BJ (cell line): ENCODE measurements at regions not wholly inside any gene's neighbourhood (a gene's known extent, or its start where the extent isn't known, plus 50 kb on each side); places are given as distances from the start of the nearest gene placed in this dataset.

Source experiments
- CTCF ChIA-PET: fragments of 350-600 bp; formaldehyde crosslinking; extraction: SDS; loops from one replicate; lab custom pipeline; 2021; ENCODE audit warnings: antibody characterized with exemption, inconsistent platforms; lab: Yijun Ruan, JAX
- POLR2A ChIA-PET: fragments of 300-600 bp; sonication (Branson Sonifier 250); formaldehyde crosslinking; extraction: SDS; loops from one replicate; lab custom pipeline; 2021; ENCODE audit warnings: antibody characterized with exemption; lab: Charles Lee
- DNase-seq: peaks from one replicate; pipeline ENCODE4 v3.0.0-alpha.2; 2011; ENCODE audit warnings: low read depth
- H3K27me3 ChIP-seq: 2 replicates; pipeline ENCODE4 v1.6.0; 2011; ENCODE audit warnings: low read length; ENCODE audit not compliant: control insufficient read depth, insufficient read depth
- H3K36me3 ChIP-seq: 2 replicates; pipeline ENCODE4 v1.5.1; 2011; ENCODE audit warnings: low read length; ENCODE audit not compliant: control insufficient read depth, insufficient read depth
- H3K4me3 ChIP-seq: 2 replicates; pipeline ENCODE4 v1.5.1; 2011; ENCODE audit warnings: low read depth, mild to moderate bottlenecking, control low read depth, low read length
- TF ChIP-seq, protein P1 (sequence below): IDR thresholded peaks from 2 replicates; pipeline ENCODE4 v1.5.1; 2011; ENCODE audit warnings: low read depth, mild to moderate bottlenecking, control low read depth, inconsistent platforms, low read length, moderate library complexity; ENCODE audit not compliant: insufficient read depth

DNA sequence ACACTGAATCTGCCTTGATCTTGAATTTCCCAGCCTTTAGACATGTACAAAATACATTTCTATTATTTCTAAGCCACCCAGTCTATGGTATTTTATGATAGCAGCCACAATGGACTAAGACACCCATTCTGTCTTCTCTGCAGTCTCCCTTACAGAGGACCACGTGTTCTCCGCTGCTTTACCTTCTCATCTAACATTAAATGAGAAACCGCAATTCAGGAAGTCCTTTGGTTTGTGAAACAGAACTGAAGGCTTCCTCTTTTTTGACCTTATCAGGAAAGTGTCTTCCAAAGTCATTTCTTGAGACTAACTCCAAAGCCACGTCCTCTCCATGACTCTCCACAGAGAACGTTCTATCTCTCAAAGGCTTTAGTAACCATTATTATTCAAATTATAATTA is 560.1 kb downstream of the OMA1 start:
- Histone ChIP-seq H3K4me3 (no peak overlapping the region), H3K36me3 (no peaks in the 10 kb centered on the region), H3K27me3 (no peaks in the 10 kb centered on the region)
- ChIA-PET POLR2A (no interaction called here), CTCF (no interaction called here)
- no peak for DNase-seq
- TF ChIP-seq, protein P1, sequence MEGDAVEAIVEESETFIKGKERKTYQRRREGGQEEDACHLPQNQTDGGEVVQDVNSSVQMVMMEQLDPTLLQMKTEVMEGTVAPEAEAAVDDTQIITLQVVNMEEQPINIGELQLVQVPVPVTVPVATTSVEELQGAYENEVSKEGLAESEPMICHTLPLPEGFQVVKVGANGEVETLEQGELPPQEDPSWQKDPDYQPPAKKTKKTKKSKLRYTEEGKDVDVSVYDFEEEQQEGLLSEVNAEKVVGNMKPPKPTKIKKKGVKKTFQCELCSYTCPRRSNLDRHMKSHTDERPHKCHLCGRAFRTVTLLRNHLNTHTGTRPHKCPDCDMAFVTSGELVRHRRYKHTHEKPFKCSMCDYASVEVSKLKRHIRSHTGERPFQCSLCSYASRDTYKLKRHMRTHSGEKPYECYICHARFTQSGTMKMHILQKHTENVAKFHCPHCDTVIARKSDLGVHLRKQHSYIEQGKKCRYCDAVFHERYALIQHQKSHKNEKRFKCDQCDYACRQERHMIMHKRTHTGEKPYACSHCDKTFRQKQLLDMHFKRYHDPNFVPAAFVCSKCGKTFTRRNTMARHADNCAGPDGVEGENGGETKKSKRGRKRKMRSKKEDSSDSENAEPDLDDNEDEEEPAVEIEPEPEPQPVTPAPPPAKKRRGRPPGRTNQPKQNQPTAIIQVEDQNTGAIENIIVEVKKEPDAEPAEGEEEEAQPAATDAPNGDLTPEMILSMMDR = no peak

GRCh38 chr1:57984277-57984676 is 560.4 kb upstream of the DAB1 start:
- ChIA-PET POLR2A (no interaction called here), CTCF (no interaction called here)
- Histone ChIP-seq H3K27me3 (no peaks in the 10 kb centered on the region), H3K4me3 (no peak overlapping the region), H3K36me3 (no peaks in the 10 kb centered on the region)
- TF ChIP-seq, protein P1 = no peak
- no peak for DNase-seq

DNA sequence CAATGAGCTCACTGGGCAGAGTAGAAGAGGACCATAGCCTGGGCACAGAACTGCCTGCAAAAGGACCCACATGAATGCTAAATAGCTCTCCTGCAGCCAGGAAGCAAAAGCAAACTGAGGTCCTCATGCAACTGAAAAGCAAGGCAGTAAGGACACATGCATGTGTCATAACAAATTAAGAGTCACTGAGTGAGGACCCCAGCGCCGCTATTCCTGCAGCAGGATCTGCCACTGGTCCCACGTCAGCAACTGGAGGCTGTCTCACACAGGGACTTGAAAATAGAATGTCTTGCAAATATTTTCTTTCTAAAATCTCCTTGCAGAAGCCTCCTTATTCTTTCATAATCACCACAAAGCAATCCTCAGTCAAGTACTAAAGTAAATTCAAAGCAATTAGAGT is 559.6 kb upstream of the DAB1 start:
- Histone ChIP-seq H3K36me3 (no peaks in the 10 kb centered on the region), H3K4me3 (no peak overlapping the region), H3K27me3 (no peaks in the 10 kb centered on the region)
- CTCF ChIA-PET = no interaction called here
- TF ChIP-seq, protein P1 = no peak
- POLR2A ChIA-PET = no interaction called here
- no peak for DNase-seq

GRCh38 chr1:57982852-57983251 is 559.0 kb upstream of the DAB1 start:
- DNase-seq = no peak
- TF ChIP-seq, protein P1 = no peak
- CTCF ChIA-PET = no interaction called here
- Histone ChIP-seq H3K27me3 (no peaks in the 10 kb centered on the region), H3K4me3 (no peak overlapping the region), H3K36me3 (no peaks in the 10 kb centered on the region)
- POLR2A ChIA-PET = no interaction called here

DNA sequence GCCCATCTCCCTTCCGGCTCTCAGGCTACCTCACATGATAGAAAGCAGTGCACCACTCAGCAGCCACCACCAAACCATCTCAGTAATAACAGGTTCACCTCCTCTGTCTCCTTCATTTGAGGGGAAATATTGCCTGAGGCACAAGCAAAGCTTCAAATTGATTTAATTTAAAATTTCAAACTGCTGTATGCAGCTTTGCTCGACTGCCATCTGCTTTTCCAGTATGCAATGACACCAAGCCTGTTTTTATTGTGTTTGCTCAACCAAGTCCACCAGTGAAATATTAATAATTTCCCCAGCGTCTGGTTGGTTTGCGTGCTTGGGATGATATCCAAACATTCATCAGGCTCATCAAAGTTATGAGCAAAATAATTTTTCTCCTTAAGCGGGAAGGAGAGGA is 552.4 kb upstream of the DAB1 start:
- DNase-seq = no peak
- CTCF ChIA-PET = no interaction called here
- TF ChIP-seq, protein P1 = no peak; the same call in 1 of the 2 replicates
- POLR2A ChIA-PET = no interaction called here
- H3K27me3 ChIP-seq = no peaks in the 10 kb centered on the region
- H3K36me3 ChIP-seq = no peaks in the 10 kb centered on the region
- no peak overlapping the region for H3K4me3 ChIP-seq
